GM12891 (cell line): ENCODE measurements at regions not wholly inside any gene's neighbourhood (a gene's known extent, or its start where the extent isn't known, plus 50 kb on each side); places are given as distances from the start of the nearest gene placed in this dataset.

Experiments
- POLR2A ChIP-seq: IDR thresholded peaks from 2 replicates; pipeline ENCODE4 v1.6.1; 2011; ENCODE audit warnings: low read depth, low read length, control low read depth
- POLR2AphosphoS5 ChIP-seq: IDR thresholded peaks from 2 replicates; pipeline ENCODE4 v1.6.1; 2011; ENCODE audit warnings: low read depth, low read length, control low read depth

- no peak for TF ChIP-seq POLR2AphosphoS5
- no peak for TF ChIP-seq POLR2A
Measured at GRCh38 chr12:107353312-107353711, 260.0 kb upstream of the CRY1 start.
